ENCODE measurements at regions not wholly inside any gene's neighbourhood (a gene's known extent, or its start where the extent isn't known, plus 50 kb on each side); places are given as distances from the start of the nearest gene placed in this dataset.
A peak's percentile ranks its signal among the peaks of the same experiment; 100 is the strongest.

- FAIRE-seq (no peak), DNase-seq (ENCODE audit: low read depth) (peak; percentile 22)
- H3K9ac ChIP-seq (ENCODE audit: low read length): no peak overlapping the region
- H3K9me3 ChIP-seq (ENCODE audit: insufficient read depth, low read depth, low read length): no peaks in the 10 kb centered on the region
- H3K79me2 ChIP-seq (ENCODE audit: insufficient read depth, low read length): no peaks in the 10 kb centered on the region
- no peak overlapping the region for H3K4me3 ChIP-seq (ENCODE audit: insufficient read depth, low read depth, low read length)
- H3K36me3 Mint-ChIP-seq (ENCODE audit: low read depth, unreplicated experiment): peaks cover 2% of the 10 kb centered on the region
- H3K27ac ChIP-seq (ENCODE audit: low read depth, low read length): no peak overlapping the region
- no peak overlapping the region for H3K27ac Mint-ChIP-seq (ENCODE audit: unreplicated experiment)
- no peaks in the 10 kb centered on the region for H3K27me3 ChIP-seq (ENCODE audit: insufficient read depth, low read length)
- H3K9me3 Mint-ChIP-seq (ENCODE audit: unreplicated experiment): no peaks in the 10 kb centered on the region
- TF ChIP-seq CTCF (IDR thresholded peaks at IDR 0.05; ENCODE audit: insufficient read depth, low read depth, low read length) (no peak), EZH2 (IDR thresholded peaks at IDR 0.05; ENCODE audit: insufficient read depth, low read length) (no peak)
- no peak overlapping the region for H2AFZ ChIP-seq (ENCODE audit: low read depth, low read length)
- no peak overlapping the region for H3K4me3 Mint-ChIP-seq (ENCODE audit: unreplicated experiment)
- no peaks in the 10 kb centered on the region for H3K4me1 ChIP-seq (ENCODE audit: insufficient read depth, low read length)
- no peaks in the 10 kb centered on the region for H3K36me3 ChIP-seq (ENCODE audit: insufficient read depth, low read length)
- no peaks in the 10 kb centered on the region for H4K20me1 ChIP-seq (ENCODE audit: insufficient read depth, low read length)
- H3K4me1 Mint-ChIP-seq (ENCODE audit: low read depth, unreplicated experiment): no peaks in the 10 kb centered on the region
- H3K4me2 ChIP-seq (ENCODE audit: low read length): no peak overlapping the region
- no peaks in the 10 kb centered on the region for H3K27me3 Mint-ChIP-seq (ENCODE audit: low read depth, unreplicated experiment)
Observed at GRCh38 chr1:221923929-221924598, 182.2 kb upstream of the DUSP10 start.

- no peak for FAIRE-seq
- no peak overlapping the region for H3K27ac Mint-ChIP-seq (ENCODE audit: unreplicated experiment)
Observed at GRCh38 chr1:221921936-221922335, 180.0 kb upstream of the DUSP10 start.

More at GRCh38 chr1:221921936-221922335, 180.0 kb upstream of the DUSP10 start:
- Histone ChIP-seq H3K36me3 (ENCODE audit: insufficient read depth, low read length) (no peaks in the 10 kb centered on the region), H2AFZ (ENCODE audit: low read depth, low read length) (no peak overlapping the region), H3K4me1 (ENCODE audit: insufficient read depth, low read length) (no peaks in the 10 kb centered on the region), H3K4me3 (ENCODE audit: insufficient read depth, low read depth, low read length) (no peak overlapping the region), H3K27me3 (ENCODE audit: insufficient read depth, low read length) (no peaks in the 10 kb centered on the region), H4K20me1 (ENCODE audit: insufficient read depth, low read length) (no peaks in the 10 kb centered on the region), H3K79me2 (ENCODE audit: insufficient read depth, low read length) (no peaks in the 10 kb centered on the region), H3K9me3 (ENCODE audit: insufficient read depth, low read depth, low read length) (no peaks in the 10 kb centered on the region), H3K4me2 (ENCODE audit: low read length) (no peak overlapping the region), H3K27ac (ENCODE audit: low read depth, low read length) (no peak overlapping the region), H3K9ac (ENCODE audit: low read length) (no peak overlapping the region)
- Mint-ChIP-seq H3K27me3 (ENCODE audit: low read depth, unreplicated experiment) (no peaks in the 10 kb centered on the region), H3K9me3 (ENCODE audit: unreplicated experiment) (no peaks in the 10 kb centered on the region), H3K36me3 (ENCODE audit: low read depth, unreplicated experiment) (peaks cover 3% of the 10 kb centered on the region), H3K4me1 (ENCODE audit: low read depth, unreplicated experiment) (no peaks in the 10 kb centered on the region), H3K4me3 (ENCODE audit: unreplicated experiment) (no peak overlapping the region)
- no peak for TF ChIP-seq CTCF (IDR thresholded peaks at IDR 0.05; ENCODE audit: insufficient read depth, low read depth, low read length)
- TF ChIP-seq EZH2 (IDR thresholded peaks at IDR 0.05; ENCODE audit: insufficient read depth, low read length): no peak
- DNase-seq (ENCODE audit: low read depth): no peak
